NCI-H774 (cell line): ENCODE measurements at regions not wholly inside any gene's neighbourhood (a gene's known extent, or its start where the extent isn't known, plus 50 kb on each side); places are given as distances from the start of the nearest gene placed in this dataset.

Experiments used
- DNase-seq: peaks from one replicate; lab custom pipeline; 2025; lab: John Stamatoyannopoulos, UW

DNA sequence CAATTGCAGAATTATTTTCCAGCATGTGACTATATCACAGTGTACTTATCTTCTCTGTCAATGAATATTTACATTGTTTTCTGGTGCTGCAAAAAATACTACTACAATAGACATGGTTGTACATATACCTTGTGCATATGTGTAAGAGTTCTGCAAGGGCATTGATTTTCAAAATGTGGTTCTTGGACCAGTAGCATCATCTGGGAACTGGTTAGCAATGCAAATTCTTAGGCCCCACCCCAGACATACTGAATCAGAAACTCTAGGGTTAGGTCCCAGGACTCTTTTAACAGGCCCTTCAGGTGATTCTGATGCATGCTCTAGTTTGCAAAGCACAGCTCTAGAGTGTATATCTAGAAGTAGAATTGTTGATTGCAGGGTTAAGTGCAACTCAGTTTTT is 292.3 kb downstream of the ZNF621 start:
- no peak for DNase-seq

GRCh38 chr3:40821315-40821714 is 296.6 kb downstream of the ZNF621 start:
- no peak for DNase-seq

DNA sequence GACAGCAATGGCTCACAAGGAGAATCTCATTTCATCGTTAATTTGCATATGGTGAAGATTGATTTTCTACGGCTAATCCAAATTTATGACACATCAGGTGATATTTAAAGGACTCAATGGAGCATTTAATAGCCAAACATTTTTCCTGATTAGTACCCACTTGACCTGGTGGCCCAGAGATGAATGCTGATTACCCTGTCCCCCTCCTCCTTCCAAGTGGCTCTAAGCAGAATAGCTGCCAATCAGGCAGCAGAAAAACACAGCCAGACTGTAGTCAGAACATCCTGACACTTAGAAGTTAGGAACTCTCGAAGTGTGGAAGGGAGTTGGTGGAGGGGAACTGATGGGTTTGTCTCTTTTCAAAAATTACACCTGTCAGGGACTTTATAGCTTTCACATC is 302.5 kb downstream of the ZNF621 start:
- DNase-seq, result no peak

DNA sequence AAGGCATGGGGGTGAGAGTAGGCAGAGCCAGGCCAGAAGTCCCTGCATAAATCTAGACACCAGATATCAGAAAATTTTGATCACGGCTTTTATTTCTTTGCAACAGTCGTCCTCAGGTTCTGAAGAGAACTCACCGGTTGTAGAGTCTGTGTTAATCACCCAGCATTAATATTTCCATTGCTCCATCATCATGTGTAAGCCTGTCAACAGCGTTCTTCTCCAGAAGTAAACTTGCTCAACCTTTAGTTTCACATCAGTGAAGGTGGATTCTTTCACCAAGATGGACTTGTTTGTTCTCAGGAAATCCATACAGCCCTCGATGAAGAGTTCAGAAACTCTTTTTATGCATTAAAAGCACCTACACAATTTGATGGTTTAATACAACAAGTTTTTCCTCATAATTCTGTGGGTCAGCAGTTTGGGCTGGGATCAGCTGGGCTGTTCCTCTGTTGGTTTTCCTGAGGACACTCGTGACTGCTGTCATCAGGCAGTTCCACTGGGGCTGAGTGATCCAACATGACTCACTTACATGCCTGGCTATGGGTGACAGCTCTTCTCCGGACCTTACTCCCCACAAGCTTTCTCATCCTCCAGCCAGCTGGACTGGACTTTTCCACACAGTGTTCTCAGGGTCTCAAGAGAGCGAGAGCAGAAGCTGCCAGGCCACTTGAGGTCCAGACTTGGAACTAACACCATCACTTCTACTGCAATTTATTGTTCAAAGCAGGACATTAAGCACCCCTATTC is 303.4 kb downstream of the ZNF621 start:
- no peak for DNase-seq

DNA sequence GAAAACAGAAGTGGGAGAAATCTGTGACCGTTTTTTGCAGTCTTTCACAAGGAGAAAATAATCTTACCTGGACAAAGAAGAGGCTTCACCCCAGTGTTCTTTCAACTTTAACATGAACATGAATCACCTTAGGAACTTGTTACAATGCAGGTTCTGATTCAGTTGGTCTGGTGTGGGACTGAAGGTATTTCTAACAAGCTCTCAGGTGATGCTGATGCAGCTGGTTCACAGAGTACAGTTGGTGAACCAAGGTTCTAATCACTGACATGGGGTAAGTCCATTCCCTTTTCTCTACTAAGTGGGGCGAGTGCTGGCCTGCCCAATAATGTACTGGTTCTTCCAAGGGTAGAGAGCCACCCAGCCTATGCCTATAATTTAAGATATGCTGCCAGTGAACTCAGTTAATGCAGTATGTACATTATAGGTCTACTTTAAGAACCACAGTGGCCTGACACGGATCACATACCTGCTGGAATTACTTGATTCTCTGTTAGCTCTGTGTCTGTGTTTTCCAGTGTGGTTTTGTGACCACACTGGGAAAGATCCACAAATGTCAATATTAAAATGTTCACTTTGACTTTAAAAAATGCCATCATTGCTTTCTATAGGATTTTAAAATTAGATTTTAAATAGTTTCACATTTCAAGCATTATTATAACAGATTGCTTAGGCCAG is 304.1 kb downstream of the ZNF621 start:
- DNase-seq, result no peak

DNA sequence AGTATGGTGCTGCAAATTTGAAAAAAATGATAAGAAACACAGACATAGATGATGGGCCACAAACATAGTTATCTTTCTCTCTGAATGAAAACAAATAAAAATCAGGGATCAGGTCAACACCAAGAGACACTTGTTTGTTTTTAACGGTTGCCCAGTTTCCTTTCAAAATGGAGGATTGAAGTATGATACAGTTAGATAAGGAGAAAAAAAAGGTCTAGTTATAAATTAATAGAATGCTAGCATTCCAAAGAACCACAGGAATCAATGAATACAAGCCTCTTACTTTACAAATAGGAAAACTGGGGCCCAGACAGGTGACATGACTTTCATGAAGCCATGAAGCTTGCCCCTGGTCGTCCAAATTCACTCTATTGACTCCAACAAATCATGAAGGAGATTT is 305.1 kb downstream of the ZNF621 start:
- DNase-seq, result no peak

GRCh38 chr3:40837300-40837699 is 312.5 kb downstream of the ZNF621 start:
- DNase-seq, result no peak

GRCh38 chr3:40841131-40841530 is 316.4 kb downstream of the ZNF621 start:
- DNase-seq, result no peak

GRCh38 chr3:40841570-40842109 is 316.9 kb downstream of the ZNF621 start:
- no peak for DNase-seq

- DNase-seq, result no peak
Measured at GRCh38 chr3:40842714-40843113, 318.0 kb downstream of the ZNF621 start.

- no peak for DNase-seq
Measured at GRCh38 chr3:40843208-40843624, 318.5 kb downstream of the ZNF621 start.

DNA sequence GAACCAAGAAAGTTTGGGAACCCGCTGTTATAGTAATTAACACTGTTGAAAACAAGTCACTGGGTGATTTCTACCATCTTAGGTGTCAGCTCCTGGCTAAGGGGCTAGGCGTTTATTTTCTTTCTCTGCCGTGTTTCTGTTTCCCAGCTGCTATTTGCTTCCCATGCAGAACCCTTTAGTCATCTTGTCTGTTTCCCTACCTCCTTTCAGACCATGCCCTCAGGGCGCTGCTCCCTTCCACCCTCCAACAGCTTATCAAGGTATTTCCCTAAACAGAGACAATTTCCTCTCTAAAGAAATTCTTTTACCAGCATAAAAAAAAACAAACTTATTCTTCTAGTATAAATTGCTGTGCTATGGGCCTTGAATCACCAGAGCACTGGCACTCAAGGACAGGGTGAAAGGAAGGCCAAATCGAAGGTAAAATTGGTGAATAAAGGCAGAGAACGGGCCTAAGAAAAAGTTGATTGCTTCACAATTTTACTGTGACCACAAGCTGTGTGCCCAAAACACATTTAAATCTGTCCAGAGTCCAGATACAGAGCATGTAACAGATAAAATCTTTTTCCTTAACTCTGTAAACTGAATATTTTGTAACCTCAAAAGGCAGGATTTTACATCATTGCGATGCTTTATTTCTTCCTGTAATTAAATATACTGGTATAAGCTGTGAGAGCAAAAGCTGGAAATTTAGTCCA is 319.2 kb downstream of the ZNF621 start:
- no peak for DNase-seq

GRCh38 chr3:40844896-40845295 is 320.1 kb downstream of the ZNF621 start:
- no peak for DNase-seq

- no peak for DNase-seq
Measured at GRCh38 chr3:40845447-40845846, 320.7 kb downstream of the ZNF621 start.

GRCh38 chr3:40845916-40846315 is 321.2 kb downstream of the ZNF621 start:
- no peak for DNase-seq

DNA sequence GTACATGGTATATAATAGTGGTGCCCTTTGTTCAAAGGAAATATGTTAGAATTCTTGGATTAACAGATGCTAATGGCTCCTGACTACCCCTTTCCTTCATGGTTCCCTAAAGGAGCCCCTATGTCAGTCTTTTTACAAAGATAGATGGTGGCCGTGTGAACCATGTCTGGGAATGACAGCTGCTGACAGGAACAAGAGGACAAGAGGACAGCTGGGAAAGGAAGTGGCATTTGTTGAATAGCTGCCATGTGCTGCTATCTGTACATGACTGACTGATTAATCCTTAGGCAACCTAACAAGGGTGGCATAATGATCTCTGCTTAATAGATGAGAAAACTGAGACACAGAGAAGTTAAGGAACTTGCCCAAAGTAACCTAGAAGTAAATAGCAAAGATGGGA is 321.7 kb downstream of the ZNF621 start:
- no peak for DNase-seq

DNA sequence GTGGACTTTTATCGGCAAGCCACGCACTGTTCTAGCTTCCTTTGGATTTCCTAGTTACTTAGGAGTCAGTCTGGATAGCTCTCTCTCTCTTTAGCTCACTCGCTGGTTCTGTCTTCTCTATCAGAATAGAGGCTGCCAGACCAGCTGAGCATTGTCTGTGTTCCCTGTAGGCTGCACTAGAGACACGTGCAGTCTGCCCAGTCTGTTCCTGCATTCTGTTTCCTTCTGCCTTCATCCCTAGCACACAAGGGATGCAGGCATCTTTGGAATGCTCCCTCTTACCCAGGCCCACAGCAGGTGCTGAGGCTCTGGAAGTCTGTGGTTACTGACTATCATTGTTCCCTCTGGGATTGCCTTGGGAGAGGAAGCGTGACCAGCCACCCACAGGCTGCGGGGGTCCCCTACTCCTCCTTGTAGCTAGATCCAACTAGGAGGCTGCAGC is 322.8 kb downstream of the ZNF621 start:
- no peak for DNase-seq

DNA sequence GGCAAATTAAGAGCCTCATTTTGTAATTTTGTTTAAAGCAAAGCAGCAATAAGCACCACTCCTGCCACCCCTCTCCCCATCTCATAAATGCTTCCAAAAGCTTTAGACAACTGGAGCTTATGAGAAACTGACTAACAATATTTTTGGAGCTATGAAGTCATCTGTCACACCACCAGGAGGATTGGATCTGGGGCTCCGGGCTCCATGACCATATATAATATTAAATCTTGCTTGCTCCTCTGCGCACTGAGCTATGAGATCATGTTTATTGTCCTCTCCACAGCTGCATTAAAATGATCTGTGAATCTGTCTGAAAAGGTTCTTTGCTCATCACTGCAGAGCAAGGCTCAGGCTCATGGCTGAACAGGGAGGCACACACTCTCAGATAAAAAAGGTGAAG is 323.7 kb downstream of the ZNF621 start:
- DNase-seq, result no peak

- no peak for DNase-seq
Measured at GRCh38 chr3:40850861-40851260, 326.1 kb downstream of the ZNF621 start.

GRCh38 chr3:40851836-40852235 is 327.1 kb downstream of the ZNF621 start:
- DNase-seq, result no peak

GRCh38 chr3:40852712-40853111 is 328.0 kb downstream of the ZNF621 start:
- no peak for DNase-seq

- DNase-seq, result no peak
Measured at GRCh38 chr3:40853474-40853873, 328.7 kb downstream of the ZNF621 start.

- DNase-seq, result no peak
Measured at GRCh38 chr3:40855871-40856270, 331.1 kb downstream of the ZNF621 start.
